ENCODE measurements at regions not wholly inside any gene's neighbourhood (a gene's known extent, or its start where the extent isn't known, plus 50 kb on each side); places are given as distances from the start of the nearest gene placed in this dataset.

DNA sequence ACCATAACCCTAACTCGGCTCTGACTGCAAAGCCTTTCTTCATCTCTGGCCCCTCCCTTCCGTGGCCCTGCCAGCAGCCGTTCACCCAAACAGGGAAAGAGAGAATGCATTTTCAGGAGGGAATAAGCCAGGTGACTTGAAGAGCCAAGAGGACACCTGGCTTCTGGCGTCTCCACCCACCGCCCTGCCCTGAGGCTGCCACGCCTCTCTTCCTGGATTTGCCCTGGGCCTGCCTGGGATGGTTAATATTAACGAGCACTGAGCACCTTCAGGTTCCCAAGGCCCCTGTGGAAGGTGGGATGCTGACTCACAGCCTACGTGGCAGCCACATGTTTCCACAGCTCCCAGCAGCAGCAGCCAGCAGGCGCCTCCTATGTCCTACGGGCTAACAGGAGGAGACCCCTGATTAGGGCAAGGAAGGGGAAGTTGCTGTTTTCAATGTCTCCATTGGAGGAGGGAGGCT lies 138.0 kb upstream of the RREB1 start:
- ChIA-PET POLR2A (interaction anchor here (0.7 to 1.8 kb wide), 2 partner anchors 10 to 88 kb away, joined by 4 to 10 read pairs; no protein-coding TSS in a partner anchor), CTCF (ENCODE audit: low intra/inter-chr PET ratio) (no interaction called here)
- peaks cover 26 to 57% of the 10 kb centered on the region in 2 experiments; a peak in 4 of 5 replicates for H3K4me1 ChIP-seq (replicated peaks in 1 of 2; ENCODE audit: control insufficient read depth in 2 of 2, insufficient read depth in 2 of 2, low read length in 2 of 2)
- no TSS peak for BruUV-seq (replicated peaks)
- no peaks in the 10 kb centered on the region for H3K27me3 ChIP-seq (ENCODE audit: control insufficient read depth in 2 of 2, insufficient read depth in 2 of 2, low read length in 2 of 2)
- 53% methylated on average over 10 of the region's 10 CpGs for WGBS (ENCODE audit: insufficient coverage, low coverage, missing lambda C conversion rate)
- peak; percentile 50 to 58 (median 52) for DNase-seq (ENCODE audit: extremely low read depth in 1 of 4, low spot score in 3 of 4)
- intact Hi-C loops (cut with micrococcal nuclease) (no loop called here), in situ Hi-C loops (cut with MboI) (no loop called here)
- no peak for FAIRE-seq
- no peaks in the 10 kb centered on the region for H3K36me3 ChIP-seq (ENCODE audit: control insufficient read depth, insufficient read depth, low read length)
- H3K9me3 ChIP-seq (replicated peaks; ENCODE audit: control insufficient read depth, insufficient read depth, low read depth, low read length): no peaks in the 10 kb centered on the region
- H3K27ac ChIP-seq (ENCODE audit: extremely low read depth, low read depth, low read length): peak overlapping the region; percentile 82; the same call in 1 of the 3 replicates
- no peaks in the 10 kb centered on the region for H4K20me1 ChIP-seq (replicated peaks; ENCODE audit: control insufficient read depth, insufficient read depth, low read length)
- ATAC-seq: peak; percentile 48
- no peaks in the 10 kb centered on the region for H3K79me2 ChIP-seq (ENCODE audit: control insufficient read depth, insufficient read depth, low read length)
- H3K9ac ChIP-seq (ENCODE audit: insufficient read depth in 1 of 2, low read depth in 2 of 2, low read length in 2 of 2): peak overlapping the region; percentile 8 to 69; a peak in 3 of 4 replicates
- H3K4me3 ChIP-seq: no peak overlapping the region
- peak overlapping the region; percentile 35; the same call in 1 of the 2 replicates for H3K4me2 ChIP-seq (ENCODE audit: insufficient read depth, low read length)
- H3K9me1 ChIP-seq (ENCODE audit: control insufficient read depth, insufficient read depth, low read length): no peaks in the 10 kb centered on the region
- H2AFZ ChIP-seq (ENCODE audit: low read depth, low read length): peak overlapping the region; percentile 69
- no peak for TF ChIP-seq CREB1 (IDR thresholded peaks at IDR 0.05)
- 0 out of 2 replicates have a peak, but pooled peaks have one; percentile 34 for TF ChIP-seq CREB1 (CRISPR knock-in tag; IDR thresholded peaks at IDR 0.05)
- TF ChIP-seq ZBTB7A (IDR thresholded peaks at IDR 0.05; ENCODE audit: borderline replicate concordance, control insufficient read depth, low read depth, low read length): peak; percentile 57; the same call in 1 of the 2 replicates
- TF ChIP-seq, protein P1, sequence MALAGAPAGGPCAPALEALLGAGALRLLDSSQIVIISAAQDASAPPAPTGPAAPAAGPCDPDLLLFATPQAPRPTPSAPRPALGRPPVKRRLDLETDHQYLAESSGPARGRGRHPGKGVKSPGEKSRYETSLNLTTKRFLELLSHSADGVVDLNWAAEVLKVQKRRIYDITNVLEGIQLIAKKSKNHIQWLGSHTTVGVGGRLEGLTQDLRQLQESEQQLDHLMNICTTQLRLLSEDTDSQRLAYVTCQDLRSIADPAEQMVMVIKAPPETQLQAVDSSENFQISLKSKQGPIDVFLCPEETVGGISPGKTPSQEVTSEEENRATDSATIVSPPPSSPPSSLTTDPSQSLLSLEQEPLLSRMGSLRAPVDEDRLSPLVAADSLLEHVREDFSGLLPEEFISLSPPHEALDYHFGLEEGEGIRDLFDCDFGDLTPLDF (CRISPR knock-in tag; IDR thresholded peaks at IDR 0.05): peak; percentile 48; the same call in 1 of the 2 replicates
- no peak for TF ChIP-seq HDAC3 (IDR thresholded peaks at IDR 0.05; ENCODE audit: borderline replicate concordance, partially characterized antibody)
- 0 out of 4 replicates have a peak, but pooled peaks of 1 of the 2 experiments have one; percentile 10 for TF ChIP-seq NRF1 (conservative IDR thresholded peaks at IDR 0.05 in 1 of 2, IDR thresholded peaks at IDR 0.05 in 1 of 2)
- TF ChIP-seq JUND (IDR thresholded peaks at IDR 0.05; ENCODE audit: borderline replicate concordance, low read depth, low read length): peak; percentile 58; the same call in 1 of the 2 replicates
- TF ChIP-seq JUND (tag; IDR thresholded peaks at IDR 0.05; ENCODE audit: borderline replicate concordance, low read depth, low read length): peak; percentile 53; the same call in 2 of the 3 replicates
- peak; percentile 62 for TF ChIP-seq MYC (IDR thresholded peaks at IDR 0.05; ENCODE audit: low read depth, low read length)
- TF ChIP-seq MYC (CRISPR knock-in tag; IDR thresholded peaks at IDR 0.05; ENCODE audit: borderline replicate concordance, low read depth): no peak
- TF ChIP-seq CTBP1 (IDR thresholded peaks at IDR 0.05; ENCODE audit: borderline replicate concordance): 0 out of 2 replicates have a peak, but pooled peaks have one; percentile 10
- TF ChIP-seq ARID2 (IDR thresholded peaks at IDR 0.05): no peak
- no peak for TF ChIP-seq ZNF282 (CRISPR knock-in tag; IDR thresholded peaks at IDR 0.05)
- TF ChIP-seq LARP7 (IDR thresholded peaks at IDR 0.05): no peak
- TF ChIP-seq, protein P2, sequence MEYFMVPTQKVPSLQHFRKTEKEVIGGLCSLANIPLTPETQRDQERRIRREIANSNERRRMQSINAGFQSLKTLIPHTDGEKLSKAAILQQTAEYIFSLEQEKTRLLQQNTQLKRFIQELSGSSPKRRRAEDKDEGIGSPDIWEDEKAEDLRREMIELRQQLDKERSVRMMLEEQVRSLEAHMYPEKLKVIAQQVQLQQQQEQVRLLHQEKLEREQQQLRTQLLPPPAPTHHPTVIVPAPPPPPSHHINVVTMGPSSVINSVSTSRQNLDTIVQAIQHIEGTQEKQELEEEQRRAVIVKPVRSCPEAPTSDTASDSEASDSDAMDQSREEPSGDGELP (CRISPR knock-in tag; IDR thresholded peaks at IDR 0.05; ENCODE audit: borderline replicate concordance): 0 out of 2 replicates have a peak, but pooled peaks have one; percentile 31
- 0 out of 2 replicates have a peak, but pooled peaks have one; percentile 12 for TF ChIP-seq MAFK (IDR thresholded peaks at IDR 0.05; ENCODE audit: low read length)
- peak; percentile 21 for TF ChIP-seq RBBP5 (IDR thresholded peaks at IDR 0.05; ENCODE audit: borderline replicate concordance, insufficient read depth, low read length, poor library complexity, severe bottlenecking)
- TF ChIP-seq, protein P3, sequence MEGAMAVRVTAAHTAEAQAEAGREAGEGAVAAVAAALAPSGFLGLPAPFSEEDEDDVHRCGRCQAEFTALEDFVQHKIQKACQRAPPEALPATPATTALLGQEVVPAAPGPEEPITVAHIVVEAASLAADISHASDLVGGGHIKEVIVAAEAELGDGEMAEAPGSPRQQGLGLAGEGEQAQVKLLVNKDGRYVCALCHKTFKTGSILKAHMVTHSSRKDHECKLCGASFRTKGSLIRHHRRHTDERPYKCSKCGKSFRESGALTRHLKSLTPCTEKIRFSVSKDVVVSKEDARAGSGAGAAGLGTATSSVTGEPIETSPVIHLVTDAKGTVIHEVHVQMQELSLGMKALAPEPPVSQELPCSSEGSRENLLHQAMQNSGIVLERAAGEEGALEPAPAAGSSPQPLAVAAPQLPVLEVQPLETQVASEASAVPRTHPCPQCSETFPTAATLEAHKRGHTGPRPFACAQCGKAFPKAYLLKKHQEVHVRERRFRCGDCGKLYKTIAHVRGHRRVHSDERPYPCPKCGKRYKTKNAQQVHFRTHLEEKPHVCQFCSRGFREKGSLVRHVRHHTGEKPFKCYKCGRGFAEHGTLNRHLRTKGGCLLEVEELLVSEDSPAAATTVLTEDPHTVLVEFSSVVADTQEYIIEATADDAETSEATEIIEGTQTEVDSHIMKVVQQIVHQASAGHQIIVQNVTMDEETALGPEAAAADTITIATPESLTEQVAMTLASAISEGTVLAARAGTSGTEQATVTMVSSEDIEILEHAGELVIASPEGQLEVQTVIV (CRISPR knock-in tag; IDR thresholded peaks at IDR 0.05; ENCODE audit: borderline replicate concordance): no peak
- TF ChIP-seq ZNF316 (IDR thresholded peaks at IDR 0.05): peak; percentile 34; the same call in 1 of the 2 replicates

Data from K562 (cell line).